Neuronal stem cell (in vitro differentiated cells): ENCODE measurements at regions not wholly inside any gene's neighbourhood (a gene's known extent, or its start where the extent isn't known, plus 50 kb on each side); places are given as distances from the start of the nearest gene placed in this dataset.

Source experiments
- DNase-seq: peaks from one replicate; pipeline ENCODE4 v3.0.0-alpha.2; 2013; ENCODE audit warnings: low spot score
- H2AFZ ChIP-seq: one replicate; pipeline ENCODE4 v1.6.1; 2013; ENCODE audit warnings: mild to moderate bottlenecking, low read length, inconsistent platforms
- H2AK5ac ChIP-seq: 2 replicates; pipeline ENCODE4 v1.6.1; 2013; ENCODE audit warnings: low read depth, mild to moderate bottlenecking, inconsistent platforms, low read length, moderate library complexity, mixed read lengths
- H2BK120ac ChIP-seq: 2 replicates; pipeline ENCODE4 v1.6.1; 2013; ENCODE audit warnings: low read depth, mild to moderate bottlenecking, inconsistent platforms, low read length, moderate library complexity, mixed read lengths
- H2BK12ac ChIP-seq: one replicate; pipeline ENCODE4 v1.6.1; 2013; ENCODE audit warnings: low read length, inconsistent platforms
- H2BK15ac ChIP-seq: 2 replicates; pipeline ENCODE4 v1.6.1; 2013; ENCODE audit warnings: mild to moderate bottlenecking, low read length, inconsistent platforms, mixed read lengths
- H2BK5ac ChIP-seq: one replicate; pipeline ENCODE4 v1.6.1; 2013; ENCODE audit warnings: inconsistent platforms, mild to moderate bottlenecking, low read length, moderate library complexity
- H3K14ac ChIP-seq: one replicate; pipeline ENCODE4 v1.6.1; 2013; ENCODE audit warnings: low read length, inconsistent platforms
- H3K18ac ChIP-seq: 2 replicates; pipeline ENCODE4 v1.6.1; 2013; ENCODE audit warnings: low read length, inconsistent platforms
- H3K23ac ChIP-seq: 2 replicates; pipeline ENCODE4 v1.6.1; 2013; ENCODE audit warnings: low read depth, mild to moderate bottlenecking, mixed read lengths, low read length, inconsistent platforms; ENCODE audit not compliant: poor library complexity
- H3K27ac ChIP-seq: replicated peaks from 3 replicates; pipeline ENCODE4 v1.5.1; 2013; ENCODE audit warnings: low read length, inconsistent platforms
- H3K27me3 ChIP-seq, 3 experiments: 2 replicates each; pipeline ENCODE4 v1.6.1; 2013; ENCODE audit warnings: low read length in 3 of 3, mild to moderate bottlenecking in 2 of 3, inconsistent platforms in 1 of 3, low read depth in 1 of 3, mixed read lengths in 1 of 3, moderate library complexity in 1 of 3; ENCODE audit not compliant: control insufficient read depth in 3 of 3, insufficient read depth in 3 of 3
- H3K36me3 ChIP-seq, 2 donors: replicated peaks in 1 of 2; 2 replicates each; pipeline ENCODE4 v1.6.1; 2013; ENCODE audit warnings: low read length in 2 of 2; ENCODE audit not compliant: control insufficient read depth in 2 of 2, insufficient read depth in 2 of 2
- H3K4ac ChIP-seq: 2 replicates; pipeline ENCODE4 v1.6.1; 2013; ENCODE audit warnings: inconsistent platforms, mild to moderate bottlenecking, low read length, moderate library complexity
- H3K4me1 ChIP-seq, 2 donors: 1 replicate in 1 of 2; 2 replicates in 1 of 2; pipeline ENCODE4 v1.6.1; 2013; ENCODE audit warnings: low read length in 2 of 2, low read depth in 1 of 2; ENCODE audit not compliant: control insufficient read depth in 2 of 2, insufficient read depth in 1 of 2
- H3K4me2 ChIP-seq: one replicate; pipeline ENCODE4 v1.6.1; 2013; ENCODE audit warnings: mild to moderate bottlenecking, low read length, inconsistent platforms; ENCODE audit not compliant: insufficient read depth, poor library complexity, severe bottlenecking
- H3K4me3 ChIP-seq, 2 donors: 2 replicates each; pipeline ENCODE4 v1.5.1; 2013; ENCODE audit warnings: low read length in 2 of 2, mild to moderate bottlenecking in 2 of 2, inconsistent platforms in 1 of 2, moderate library complexity in 1 of 2
- H3K79me1 ChIP-seq: one replicate; pipeline ENCODE4 v1.6.1; 2013; ENCODE audit warnings: low read depth, mild to moderate bottlenecking, inconsistent platforms, low read length, moderate library complexity
- H3K9ac ChIP-seq: one replicate; pipeline ENCODE4 v1.6.1; 2013; ENCODE audit warnings: mild to moderate bottlenecking, low read depth, low read length, inconsistent platforms; ENCODE audit not compliant: poor library complexity
- H3K9me3 ChIP-seq, 2 donors: replicated peaks in 1 of 2; 2 replicates each; pipeline versions ENCODE3 to v1.6.1; 2013; ENCODE audit warnings: low read length in 2 of 2, mild to moderate bottlenecking in 2 of 2, inconsistent platforms in 1 of 2, low read depth in 1 of 2, mixed read lengths in 1 of 2, moderate library complexity in 1 of 2; ENCODE audit not compliant: control insufficient read depth in 2 of 2, insufficient read depth in 1 of 2
- H4K8ac ChIP-seq: one replicate; pipeline ENCODE4 v1.6.1; 2013; ENCODE audit warnings: low read depth, mild to moderate bottlenecking, inconsistent platforms, low read length, moderate library complexity
- H4K91ac ChIP-seq: one replicate; pipeline ENCODE4 v1.6.1; 2013; ENCODE audit warnings: low read length, low read depth, mild to moderate bottlenecking, inconsistent platforms; ENCODE audit not compliant: poor library complexity
- WGBS, 2 donors: extraction: QIAGEN DNeasy Blood & Tissue Kit; methylation state at CpG; one replicate each; pipeline ENCODE4 v1.1.7; 2013; ENCODE audit warnings: missing lambda C conversion rate in 2 of 2, mixed read lengths in 1 of 2; ENCODE audit not compliant: insufficient read length in 2 of 2, insufficient replicate concordance in 1 of 2; ENCODE audit errors: extremely low coverage in 2 of 2; 5-methylcytosine and 5-hydroxymethylcytosine counted together

DNA sequence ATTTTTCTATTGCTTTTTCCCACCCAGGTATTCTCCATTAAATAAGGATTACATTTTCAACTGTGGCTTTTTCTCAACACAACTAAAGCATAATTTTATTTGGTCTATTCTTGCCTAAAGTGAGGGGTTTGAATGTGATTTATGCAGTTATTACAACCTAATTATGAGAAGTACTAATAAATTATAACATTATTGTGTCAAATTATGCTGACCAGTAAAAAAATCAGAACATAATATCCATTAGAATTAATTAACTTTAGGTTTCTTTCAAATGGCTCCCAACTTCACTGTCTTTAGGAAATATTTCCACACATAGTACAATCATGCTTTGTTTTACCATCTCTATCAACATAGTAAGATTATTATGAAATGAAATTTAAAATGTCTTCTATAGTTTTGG, 1293.9 kb downstream of the FSTL5 start:
- Histone ChIP-seq H3K4me3 (no peak overlapping the region), H3K79me1 (no peaks in the 10 kb centered on the region), H4K8ac (no peak overlapping the region)

DNA sequence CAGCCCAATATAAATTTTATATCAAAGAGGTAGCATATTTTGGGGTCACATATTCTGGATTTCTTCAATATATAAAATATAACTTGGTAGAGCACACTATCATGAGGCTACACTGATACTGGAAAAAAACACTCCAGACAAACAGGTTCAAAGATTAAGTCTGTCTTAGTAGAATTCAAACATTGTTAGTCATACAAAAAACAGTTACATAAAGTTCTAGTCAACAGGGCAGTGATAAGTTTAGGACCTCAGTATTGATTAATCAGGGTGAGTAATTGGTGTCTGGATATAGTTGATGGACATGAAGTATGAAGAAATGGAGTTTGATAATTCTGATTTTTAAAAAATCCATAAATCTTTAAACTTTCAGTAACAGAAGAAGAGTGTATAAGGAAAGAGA, 1291.3 kb downstream of the FSTL5 start:
- no peaks in the 10 kb centered on the region for H3K27me3 ChIP-seq
- H4K8ac ChIP-seq = no peak overlapping the region
- H3K27ac ChIP-seq = no peak overlapping the region
- no peaks in the 10 kb centered on the region for H3K36me3 ChIP-seq
- H3K23ac ChIP-seq = no peak overlapping the region
- no peak overlapping the region for H2BK15ac ChIP-seq
- no peak overlapping the region for H3K4me2 ChIP-seq
- H3K4me1 ChIP-seq = no peaks in the 10 kb centered on the region
- no peaks in the 10 kb centered on the region for H3K79me1 ChIP-seq
- H2BK12ac ChIP-seq = no peak overlapping the region
- H2AFZ ChIP-seq = no peak overlapping the region
- no peak overlapping the region for H3K4me3 ChIP-seq
- no peak overlapping the region for H2AK5ac ChIP-seq
- H2BK120ac ChIP-seq = no peak overlapping the region
- no peaks in the 10 kb centered on the region for H3K9me3 ChIP-seq
- no peak overlapping the region for H4K91ac ChIP-seq
- no peak overlapping the region for H3K9ac ChIP-seq
- no peak overlapping the region for H3K18ac ChIP-seq
- H3K14ac ChIP-seq = no peak overlapping the region
- H3K4ac ChIP-seq = no peak overlapping the region
- no peak for DNase-seq
- no peak overlapping the region for H2BK5ac ChIP-seq

More for the DNA sequence above, 1293.9 kb downstream of the FSTL5 start:
- no peak overlapping the region for H3K14ac ChIP-seq
- H3K27me3 ChIP-seq = no peaks in the 10 kb centered on the region
- no peak overlapping the region for H4K91ac ChIP-seq
- H3K4me1 ChIP-seq = no peaks in the 10 kb centered on the region
- H3K4me2 ChIP-seq = no peak overlapping the region
- H3K36me3 ChIP-seq = no peaks in the 10 kb centered on the region
- H2AK5ac ChIP-seq = no peak overlapping the region
- no peak for DNase-seq
- H3K9me3 ChIP-seq = no peaks in the 10 kb centered on the region
- H2BK120ac ChIP-seq = no peak overlapping the region
- no peak overlapping the region for H2AFZ ChIP-seq
- no peak overlapping the region for H2BK5ac ChIP-seq
- H3K9ac ChIP-seq = no peak overlapping the region
- H3K18ac ChIP-seq = no peak overlapping the region
- no peak overlapping the region for H3K27ac ChIP-seq
- no peak overlapping the region for H3K23ac ChIP-seq
- no peak overlapping the region for H2BK12ac ChIP-seq
- no peak overlapping the region for H3K4ac ChIP-seq
- no peak overlapping the region for H2BK15ac ChIP-seq

DNA sequence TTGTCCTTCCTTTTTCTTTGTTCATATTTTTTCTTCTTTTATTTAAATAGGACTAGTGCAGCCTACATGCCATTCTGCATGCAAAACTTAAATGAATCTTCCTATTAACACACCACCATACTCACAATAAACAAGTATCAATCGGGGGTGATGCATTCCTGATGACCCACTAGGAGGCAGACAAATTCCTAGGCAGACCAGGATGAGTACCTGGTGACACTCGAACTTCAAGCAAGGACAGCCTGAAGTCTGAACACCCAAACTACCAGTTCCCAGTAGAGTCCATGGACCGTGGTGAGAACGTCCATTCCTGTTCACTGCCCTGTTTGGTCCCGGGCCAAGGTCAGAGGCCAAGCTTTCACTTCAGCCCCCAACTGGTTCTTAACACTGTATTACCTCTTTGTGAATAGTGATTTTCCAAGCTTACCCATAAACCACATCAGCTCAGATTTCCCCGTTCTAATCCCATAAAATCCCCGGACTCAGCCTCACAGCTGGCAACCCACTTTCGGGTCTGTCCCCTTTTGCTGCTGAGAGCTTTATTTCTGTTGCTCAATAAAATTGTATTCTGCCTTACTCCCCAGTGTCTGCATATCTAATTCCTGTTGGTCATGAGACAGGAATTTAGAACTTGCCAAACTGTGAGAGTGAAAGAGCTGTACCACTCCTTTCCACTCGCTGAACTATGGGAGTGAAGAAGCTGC, 1286.6 kb downstream of the FSTL5 start:
- no peak overlapping the region for H3K18ac ChIP-seq
- no peak overlapping the region for H2BK15ac ChIP-seq
- no peak overlapping the region for H3K4ac ChIP-seq
- peak overlapping the region; percentile 40 for H2AFZ ChIP-seq
- H3K79me1 ChIP-seq = no peaks in the 10 kb centered on the region
- no peak overlapping the region for H3K27ac ChIP-seq
- H2AK5ac ChIP-seq = no peak overlapping the region
- H3K23ac ChIP-seq = no peak overlapping the region
- no peak overlapping the region for H3K14ac ChIP-seq
- H3K4me1 ChIP-seq = peaks cover 0 to 5% of the 10 kb centered on the region in 2 donors
- no peak overlapping the region for H3K9ac ChIP-seq
- no peak overlapping the region for H2BK5ac ChIP-seq
- no peak overlapping the region for H3K4me2 ChIP-seq
- no peaks in the 10 kb centered on the region for H3K36me3 ChIP-seq
- H3K4me3 ChIP-seq = no peak overlapping the region
- no peaks in the 10 kb centered on the region for H3K9me3 ChIP-seq
- no peak overlapping the region for H4K91ac ChIP-seq
- no peak overlapping the region for H2BK12ac ChIP-seq
- H2BK120ac ChIP-seq = no peak overlapping the region
- DNase-seq = no peak
- no peaks in the 10 kb centered on the region for H3K27me3 ChIP-seq
- no CpG with 5 or more reads among the region's 9 CpGs for WGBS, 2 donors
- no peak overlapping the region for H4K8ac ChIP-seq

DNA sequence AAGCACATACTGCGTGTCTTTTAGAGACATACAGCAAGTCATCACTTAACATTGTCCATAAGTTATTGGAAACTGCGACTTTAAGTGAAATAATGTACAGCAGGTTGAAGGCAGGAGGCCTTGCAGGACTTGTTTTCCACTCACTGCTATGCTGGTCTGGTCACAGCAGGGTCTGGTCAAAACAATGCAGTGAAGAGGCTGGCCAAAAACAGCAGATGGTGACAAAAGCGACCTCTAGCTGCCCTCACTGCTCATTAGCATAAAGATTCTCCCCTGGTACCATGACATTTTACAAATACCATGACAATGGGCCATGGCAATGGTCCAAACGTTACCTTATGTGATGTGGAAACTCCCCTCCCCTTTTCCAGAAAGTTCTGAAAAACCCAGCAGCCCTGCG, 1283.6 kb downstream of the FSTL5 start:
- peaks cover 0 to 5% of the 10 kb centered on the region in 2 donors for H3K4me1 ChIP-seq

More for the DNA sequence above, 1283.6 kb downstream of the FSTL5 start:
- no CpG with 5 or more reads among the region's 5 CpGs for WGBS, 2 donors
- Histone ChIP-seq H3K27ac (no peak overlapping the region), H3K23ac (no peak overlapping the region), H3K9me3 (no peaks in the 10 kb centered on the region), H4K8ac (no peak overlapping the region), H3K14ac (no peak overlapping the region), H2AK5ac (no peak overlapping the region), H2BK15ac (no peak overlapping the region), H2BK5ac (no peak overlapping the region), H3K4ac (no peak overlapping the region), H4K91ac (no peak overlapping the region), H3K79me1 (no peaks in the 10 kb centered on the region), H2BK12ac (no peak overlapping the region), H2AFZ (peak overlapping the region; percentile 60), H2BK120ac (no peak overlapping the region), H3K27me3 (no peaks in the 10 kb centered on the region), H3K36me3 (no peaks in the 10 kb centered on the region), H3K4me2 (no peak overlapping the region), H3K4me3 (no peak overlapping the region), H3K18ac (no peak overlapping the region), H3K9ac (no peak overlapping the region)
- no peak for DNase-seq
